SJCRH30 (cell line): ENCODE measurements at regions not wholly inside any gene's neighbourhood (a gene's known extent, or its start where the extent isn't known, plus 50 kb on each side); places are given as distances from the start of the nearest gene placed in this dataset.

Experiments
- DNase-seq, 2 experiments: peaks; one replicate each; pipeline ENCODE4 v3.0.0-alpha.2; 2015 to 2020
- H3K27ac ChIP-seq: fragments of 250-450 bp; sonication (Bioruptor Pico); 2 replicates; pipeline ENCODE4 v1.5.1; 2020; ENCODE audit warnings: mild to moderate bottlenecking, moderate library complexity
- H3K27me3 ChIP-seq: fragments of 250-450 bp; sonication (Bioruptor Pico); 2 replicates; pipeline ENCODE4 v1.5.1; 2020; ENCODE audit warnings: mild to moderate bottlenecking, moderate library complexity
- H3K36me3 ChIP-seq: fragments of 250-450 bp; sonication (Bioruptor Pico); 2 replicates; pipeline ENCODE4 v1.5.1; 2020; ENCODE audit warnings: mild to moderate bottlenecking, moderate library complexity
- H3K4me1 ChIP-seq: fragments of 250-450 bp; sonication (Bioruptor Pico); 2 replicates; pipeline ENCODE4 v1.5.1; 2020; ENCODE audit warnings: mild to moderate bottlenecking, moderate library complexity
- H3K4me3 ChIP-seq: fragments of 250-450 bp; sonication (Bioruptor Pico); 2 replicates; pipeline ENCODE4 v1.5.1; 2020; ENCODE audit warnings: mild to moderate bottlenecking, moderate library complexity
- H3K9me3 ChIP-seq: fragments of 250-450 bp; sonication (Bioruptor Pico); replicated peaks from 2 replicates; pipeline ENCODE4 v1.5.1; 2020; ENCODE audit warnings: mild to moderate bottlenecking, moderate library complexity

- H3K4me1 ChIP-seq, result no peaks in the 10 kb centered on the region
These were observed 205.2 kb downstream of the SP3 start for GRCh38 chr2:173759959-173760358.

DNA sequence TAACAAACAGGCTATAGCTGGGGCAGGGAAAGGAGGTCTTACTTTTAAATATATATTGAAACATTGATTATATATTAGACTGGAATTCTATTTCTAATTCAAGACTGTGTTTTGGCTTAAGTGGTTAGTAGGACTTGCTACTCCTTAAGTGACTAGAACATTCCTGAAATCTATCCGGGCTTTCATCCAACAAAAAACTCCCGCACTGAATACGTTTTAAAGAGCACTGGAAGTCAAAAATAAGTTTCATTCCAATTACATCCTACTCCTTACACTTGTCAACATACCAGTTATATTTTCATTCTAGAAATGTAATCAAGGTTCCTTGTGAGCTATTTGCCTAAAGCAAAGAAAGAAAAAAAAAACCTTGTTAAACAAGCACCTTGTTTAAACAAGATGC, 204.6 kb downstream of the SP3 start:
- H3K9me3 ChIP-seq, result no peaks in the 10 kb centered on the region
- no peak for DNase-seq
- H3K4me1 ChIP-seq, result no peaks in the 10 kb centered on the region
- no peaks in the 10 kb centered on the region for H3K27me3 ChIP-seq
- H3K27ac ChIP-seq, result no peak overlapping the region
- no peak overlapping the region for H3K4me3 ChIP-seq
- H3K36me3 ChIP-seq, result no peaks in the 10 kb centered on the region

More at GRCh38 chr2:173759959-173760358, 205.2 kb downstream of the SP3 start:
- H3K9me3 ChIP-seq, result no peaks in the 10 kb centered on the region
- no peak for DNase-seq
- H3K36me3 ChIP-seq, result no peaks in the 10 kb centered on the region
- no peaks in the 10 kb centered on the region for H3K27me3 ChIP-seq
- H3K27ac ChIP-seq, result no peak overlapping the region
- no peak overlapping the region for H3K4me3 ChIP-seq

- H3K27me3 ChIP-seq, result no peaks in the 10 kb centered on the region
- no peaks in the 10 kb centered on the region for H3K36me3 ChIP-seq
- no peak for DNase-seq
- H3K9me3 ChIP-seq, result no peaks in the 10 kb centered on the region
- H3K4me1 ChIP-seq, result no peaks in the 10 kb centered on the region
- H3K4me3 ChIP-seq, result no peak overlapping the region
- no peak overlapping the region for H3K27ac ChIP-seq
These were observed 203.5 kb downstream of the SP3 start for GRCh38 chr2:173761603-173762119.

GRCh38 chr2:173762221-173762620, 203.0 kb downstream of the SP3 start:
- Histone ChIP-seq H3K4me1 (no peaks in the 10 kb centered on the region), H3K9me3 (no peaks in the 10 kb centered on the region), H3K27ac (no peak overlapping the region), H3K27me3 (no peaks in the 10 kb centered on the region), H3K36me3 (no peaks in the 10 kb centered on the region), H3K4me3 (no peak overlapping the region)
- DNase-seq, result no peak

DNA sequence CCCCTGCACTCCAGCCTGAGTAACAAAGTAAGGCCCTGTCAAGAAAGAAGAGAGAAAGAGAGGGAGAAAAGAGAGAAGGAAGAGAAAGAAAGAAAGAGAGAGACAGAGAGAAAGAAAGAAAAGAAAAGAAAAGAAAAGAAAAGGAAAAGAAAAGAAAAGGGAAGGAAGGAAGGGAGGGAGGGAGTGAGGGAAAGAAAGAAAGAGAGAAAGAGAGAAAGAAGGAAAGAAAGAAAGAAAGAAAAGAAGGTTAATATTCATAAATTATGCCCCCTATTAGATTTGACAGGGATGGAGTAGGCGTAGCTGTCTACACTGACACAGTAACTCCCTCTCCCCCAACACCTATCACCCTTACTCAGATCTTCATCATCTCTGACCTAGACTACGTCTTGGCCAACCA, 202.3 kb downstream of the SP3 start:
- H3K36me3 ChIP-seq, result no peaks in the 10 kb centered on the region
- no peaks in the 10 kb centered on the region for H3K27me3 ChIP-seq
- no peak overlapping the region for H3K4me3 ChIP-seq
- H3K4me1 ChIP-seq, result no peaks in the 10 kb centered on the region
- DNase-seq, result no peak
- H3K9me3 ChIP-seq, result no peaks in the 10 kb centered on the region
- no peak overlapping the region for H3K27ac ChIP-seq

DNA sequence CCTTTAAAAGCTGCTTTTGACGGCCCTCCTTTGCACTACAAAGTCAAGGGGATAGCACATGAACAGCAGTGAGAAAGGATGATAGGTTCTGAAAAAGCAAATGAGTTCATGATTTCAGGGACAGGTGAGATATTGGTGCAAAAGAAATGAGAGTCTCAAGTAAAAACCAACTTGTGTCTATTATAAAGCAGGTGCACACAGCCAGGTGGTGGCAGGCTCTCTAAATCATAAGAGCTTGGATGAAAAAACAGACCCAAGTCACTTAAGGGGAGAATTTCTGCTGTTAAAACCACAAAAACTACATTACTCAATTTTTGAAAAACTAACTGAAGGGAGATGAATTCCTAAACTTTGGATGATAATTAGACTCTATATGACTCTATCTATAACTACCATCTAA, 201.5 kb downstream of the SP3 start:
- Histone ChIP-seq H3K27me3 (no peaks in the 10 kb centered on the region), H3K36me3 (no peaks in the 10 kb centered on the region), H3K4me1 (no peaks in the 10 kb centered on the region), H3K9me3 (no peaks in the 10 kb centered on the region), H3K27ac (no peak overlapping the region), H3K4me3 (no peak overlapping the region)
- no peak for DNase-seq

DNA sequence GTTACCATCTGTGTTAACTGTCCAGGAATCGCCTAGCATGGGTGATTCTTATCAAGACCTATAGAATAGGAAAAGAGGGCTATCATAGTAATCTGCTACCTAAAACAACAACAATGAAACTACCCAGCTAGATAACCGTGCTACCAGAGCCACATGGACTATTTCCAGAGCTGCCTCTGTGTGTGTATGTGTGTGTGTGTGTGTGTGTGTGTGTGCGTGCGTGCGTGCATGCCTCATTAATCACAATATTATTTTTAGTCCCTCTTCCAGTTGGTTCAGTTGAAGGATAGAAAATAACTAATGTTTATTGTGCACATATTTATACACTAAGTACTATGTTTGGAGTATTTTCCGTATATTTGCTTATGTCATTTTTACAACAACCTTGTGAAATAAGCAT, 201.1 kb downstream of the SP3 start:
- DNase-seq, result no peak
- Histone ChIP-seq H3K9me3 (no peaks in the 10 kb centered on the region), H3K27ac (no peak overlapping the region), H3K36me3 (no peaks in the 10 kb centered on the region), H3K4me1 (no peaks in the 10 kb centered on the region), H3K4me3 (no peak overlapping the region), H3K27me3 (no peaks in the 10 kb centered on the region)

DNA sequence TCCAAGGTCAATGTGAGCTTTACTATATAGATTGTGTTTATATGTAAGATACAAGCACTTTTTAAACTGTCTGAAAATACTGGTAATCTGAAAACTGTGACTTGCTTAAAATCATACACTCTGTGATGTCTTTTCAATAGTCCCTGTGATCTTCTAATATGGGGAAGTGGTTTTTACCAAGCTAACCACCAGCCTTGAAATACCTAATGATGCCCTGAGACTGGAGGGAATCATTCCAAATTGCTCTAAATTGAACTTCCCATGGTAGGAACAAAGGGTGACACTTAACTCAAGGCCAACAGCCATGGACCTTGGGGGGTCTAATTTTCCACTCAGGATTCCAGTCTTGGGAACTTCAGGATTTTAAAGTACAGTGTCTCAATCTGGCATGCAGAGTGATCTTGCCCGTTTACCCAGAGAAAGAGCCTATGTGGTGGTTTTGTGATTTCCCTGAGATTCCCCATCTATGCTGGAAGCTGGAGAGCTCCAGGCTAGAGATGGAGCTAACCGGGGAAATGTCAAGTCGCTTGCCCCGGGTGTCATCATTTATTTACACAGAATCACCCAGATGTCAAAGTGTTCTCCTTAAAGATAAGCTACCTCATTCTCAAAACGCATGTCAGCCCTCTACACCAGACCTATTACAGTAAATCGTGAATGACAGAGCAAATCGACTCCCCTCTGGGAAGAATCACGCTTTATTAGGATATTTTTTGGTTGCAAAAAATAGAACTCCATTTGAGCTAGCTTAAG, 198.5 kb downstream of the SP3 start:
- H3K9me3 ChIP-seq, result no peaks in the 10 kb centered on the region
- H3K4me1 ChIP-seq, result no peaks in the 10 kb centered on the region
- no peaks in the 10 kb centered on the region for H3K36me3 ChIP-seq
- no peak for DNase-seq
- no peak overlapping the region for H3K4me3 ChIP-seq
- H3K27me3 ChIP-seq, result no peaks in the 10 kb centered on the region
- H3K27ac ChIP-seq, result no peak overlapping the region

GRCh38 chr2:173770947-173771678, 194.1 kb downstream of the SP3 start:
- Histone ChIP-seq H3K36me3 (no peaks in the 10 kb centered on the region), H3K9me3 (no peaks in the 10 kb centered on the region), H3K4me3 (no peak overlapping the region), H3K27ac (no peak overlapping the region), H3K27me3 (no peaks in the 10 kb centered on the region), H3K4me1 (no peaks in the 10 kb centered on the region)
- no peak for DNase-seq

DNA sequence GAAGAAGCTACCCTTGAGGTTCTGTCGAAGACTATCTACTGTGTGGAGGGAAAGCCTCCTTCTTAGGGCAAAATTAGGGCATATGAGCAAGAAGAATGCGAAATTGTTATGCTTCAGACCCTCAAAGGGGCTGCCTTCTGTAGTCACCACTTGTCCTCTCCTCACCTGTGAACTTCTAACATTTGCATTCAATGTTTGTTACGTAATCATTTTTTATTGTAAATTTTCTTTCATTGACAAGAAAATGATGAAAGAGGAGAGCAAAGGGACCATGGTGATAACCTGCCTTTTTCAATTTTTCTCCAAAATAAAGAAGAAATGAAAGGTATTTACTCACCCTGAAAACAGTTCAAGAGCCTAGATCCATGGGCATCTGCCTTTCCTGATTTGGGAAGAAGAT, 193.0 kb downstream of the SP3 start:
- Histone ChIP-seq H3K36me3 (no peaks in the 10 kb centered on the region), H3K27me3 (no peaks in the 10 kb centered on the region)
- DNase-seq, result no peak

DNA sequence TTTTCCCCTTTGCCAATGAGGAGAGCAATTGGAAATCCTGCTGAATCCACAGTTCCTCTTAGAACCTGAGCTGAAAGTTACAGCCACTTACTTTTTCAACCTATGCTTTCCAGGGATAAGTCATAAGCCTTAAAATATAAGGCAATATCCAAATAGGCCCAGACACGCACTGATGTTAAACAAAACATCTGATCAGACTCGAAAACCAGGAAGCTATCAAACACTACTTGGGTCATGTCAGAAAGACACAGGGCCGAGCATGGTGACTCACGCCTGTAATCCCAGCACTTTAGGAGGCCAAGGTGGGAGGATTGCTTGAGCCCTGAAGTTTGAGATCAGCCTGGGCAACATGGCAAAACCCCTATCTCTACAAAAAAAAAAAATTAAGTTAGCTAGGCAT, 192.1 kb downstream of the SP3 start:
- Histone ChIP-seq H3K4me1 (no peaks in the 10 kb centered on the region), H3K4me3 (no peak overlapping the region), H3K27me3 (no peaks in the 10 kb centered on the region), H3K27ac (no peak overlapping the region), H3K9me3 (no peaks in the 10 kb centered on the region), H3K36me3 (no peaks in the 10 kb centered on the region)
- DNase-seq, result no peak

More for the DNA sequence above, 193.0 kb downstream of the SP3 start:
- H3K27ac ChIP-seq, result no peak overlapping the region
- no peaks in the 10 kb centered on the region for H3K9me3 ChIP-seq
- no peaks in the 10 kb centered on the region for H3K4me1 ChIP-seq
- no peak overlapping the region for H3K4me3 ChIP-seq

- H3K4me1 ChIP-seq, result no peaks in the 10 kb centered on the region
- no peaks in the 10 kb centered on the region for H3K27me3 ChIP-seq
- no peak for DNase-seq
- no peaks in the 10 kb centered on the region for H3K36me3 ChIP-seq
- no peaks in the 10 kb centered on the region for H3K9me3 ChIP-seq
- H3K4me3 ChIP-seq, result no peak overlapping the region
- no peak overlapping the region for H3K27ac ChIP-seq
These were observed 189.7 kb downstream of the SP3 start for GRCh38 chr2:173775440-173775839.

DNA sequence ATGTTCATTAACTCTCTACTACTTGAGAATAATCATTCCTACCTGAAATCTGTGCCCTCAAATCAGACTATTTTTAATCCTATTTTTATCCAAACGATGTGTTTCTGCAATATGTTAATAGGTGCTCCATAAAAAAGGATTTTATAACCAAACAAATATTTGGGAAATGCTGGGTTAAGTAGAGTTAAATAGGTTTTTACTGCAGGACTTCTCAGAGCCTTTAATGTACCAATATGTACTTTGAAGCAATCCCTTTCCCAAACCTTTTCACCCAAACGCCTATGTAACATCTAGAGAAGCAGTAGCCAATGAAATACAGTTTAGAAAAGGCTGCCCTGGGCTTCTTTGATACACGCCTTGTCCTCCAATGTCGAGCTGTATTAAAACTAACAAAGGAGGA, 182.5 kb downstream of the SP3 start:
- H3K36me3 ChIP-seq, result no peaks in the 10 kb centered on the region
- H3K27me3 ChIP-seq, result no peaks in the 10 kb centered on the region
- no peaks in the 10 kb centered on the region for H3K4me1 ChIP-seq
- H3K27ac ChIP-seq, result no peak overlapping the region
- no peaks in the 10 kb centered on the region for H3K9me3 ChIP-seq
- no peak overlapping the region for H3K4me3 ChIP-seq
- no peak for DNase-seq

- no peak overlapping the region for H3K27ac ChIP-seq
- H3K36me3 ChIP-seq, result no peaks in the 10 kb centered on the region
- H3K4me1 ChIP-seq, result no peaks in the 10 kb centered on the region
- H3K27me3 ChIP-seq, result no peaks in the 10 kb centered on the region
- H3K4me3 ChIP-seq, result no peak overlapping the region
- DNase-seq, result no peak
- H3K9me3 ChIP-seq, result no peaks in the 10 kb centered on the region
These were observed 181.8 kb downstream of the SP3 start for GRCh38 chr2:173783382-173783781.

DNA sequence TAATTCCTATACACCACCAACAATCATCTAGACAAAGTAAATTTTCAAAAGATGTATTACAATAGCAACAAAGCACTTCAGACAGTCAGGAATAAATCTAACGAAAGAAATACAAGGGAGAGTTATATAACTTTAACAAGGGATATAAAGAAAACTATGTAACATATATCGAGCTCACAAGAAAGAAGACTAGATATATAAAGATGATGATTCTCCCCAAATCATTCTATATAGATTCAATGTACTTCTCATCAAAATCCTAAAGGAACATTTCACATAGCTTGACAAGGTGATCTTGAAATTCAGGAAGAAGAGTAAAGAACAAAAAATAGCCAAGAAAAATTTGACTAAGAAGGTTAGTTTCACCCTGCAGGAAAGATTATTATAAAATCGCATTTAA, 179.4 kb downstream of the SP3 start:
- H3K4me1 ChIP-seq, result no peaks in the 10 kb centered on the region
- H3K4me3 ChIP-seq, result no peak overlapping the region
- H3K36me3 ChIP-seq, result no peaks in the 10 kb centered on the region
- H3K9me3 ChIP-seq, result no peaks in the 10 kb centered on the region
- H3K27ac ChIP-seq, result no peak overlapping the region
- no peaks in the 10 kb centered on the region for H3K27me3 ChIP-seq
- no peak for DNase-seq
